Kidney (tissue), 13 donors: ENCODE measurements at regions not wholly inside any gene's neighbourhood (a gene's known extent, or its start where the extent isn't known, plus 50 kb on each side); places are given as distances from the start of the nearest gene placed in this dataset.
A peak's percentile ranks its signal among the peaks of the same experiment; 100 is the strongest.

Experiments
- DNase-seq, 5 donors: peaks; one replicate each; pipeline ENCODE4 v3.0.0-alpha.2; 2013 to 2020
- FAIRE-seq: peaks from 2 replicates; lab custom pipeline; 2012; peaks lifted over from hg19 to GRCh38; lab: Jason Lieb, UNC
- H3K27ac ChIP-seq, 2 donors: one replicate each; pipeline ENCODE4 v1.7.0; 2013; ENCODE audit warnings: low read depth in 2 of 2, low read length in 2 of 2, inconsistent platforms in 1 of 2
- H3K27me3 ChIP-seq: one replicate; pipeline ENCODE4 v1.7.1; 2013; ENCODE audit warnings: low read length, inconsistent platforms; ENCODE audit not compliant: control insufficient read depth, insufficient read depth
- H3K36me3 ChIP-seq, 3 donors: one replicate each; pipeline versions ENCODE4 v1.7.0 to v1.7.1; 2013; ENCODE audit warnings: low read length in 3 of 3, control low read depth in 1 of 3, inconsistent platforms in 1 of 3; ENCODE audit not compliant: insufficient read depth in 3 of 3, control insufficient read depth in 2 of 3
- H3K4me1 ChIP-seq, 3 donors: one replicate each; pipeline versions ENCODE4 v1.7.0 to v1.7.1; 2013; ENCODE audit warnings: low read length in 3 of 3, inconsistent platforms in 1 of 3, low read depth in 1 of 3; ENCODE audit not compliant: control insufficient read depth in 2 of 3, insufficient read depth in 2 of 3
- H3K4me3 ChIP-seq, 3 donors: one replicate each; pipeline versions ENCODE4 v1.7.0 to v1.8.1; 2013; ENCODE audit warnings: low read length in 3 of 3, control low read depth in 1 of 3, inconsistent platforms in 1 of 3
- H3K9ac ChIP-seq, 3 donors: one replicate each; pipeline versions ENCODE4 v1.7.0 to v1.7.1; 2013; ENCODE audit warnings: low read length in 3 of 3, control low read depth in 1 of 3, inconsistent platforms in 1 of 3
- H3K9me3 ChIP-seq, 3 donors: one replicate each; pipeline versions ENCODE4 v1.7.0 to v1.7.1; 2013; ENCODE audit warnings: low read length in 3 of 3, control low read depth in 1 of 3, inconsistent platforms in 1 of 3; ENCODE audit not compliant: control insufficient read depth in 2 of 3, insufficient read depth in 1 of 3
- CTCF ChIP-seq: IDR thresholded peaks from 3 replicates; pipeline ENCODE4 v1.5.1; 2012; ENCODE audit warnings: mild to moderate bottlenecking, moderate library complexity, borderline replicate concordance; ENCODE audit not compliant: insufficient read depth; ENCODE audit errors: extremely low read depth
- intact Hi-C: fragments of 100-400 bp; cut with DNase I; formaldehyde crosslinking; loops from one replicate; pipeline ENCODE4 v1.11.1; 2022
- donor health status: control.
- donor health status: control.
- donor health status: control.
- donor health status: control.
- donor health status: control.
- donor health status: DM: yes; HTN: yes; CAD: no.
- donor health status: Normal renal cell carcinoma (clear cell type).

- H3K36me3 ChIP-seq = no peaks in the 10 kb centered on the region
- H3K4me1 ChIP-seq = no peaks in the 10 kb centered on the region
- no peak overlapping the region for H3K27ac ChIP-seq
- H3K9me3 ChIP-seq = no peaks in the 10 kb centered on the region
- intact Hi-C loops = no loop called here
- H3K4me3 ChIP-seq = no peak overlapping the region
- no peak for FAIRE-seq
- no peak for TF ChIP-seq CTCF
- DNase-seq = no peak
- no peaks in the 10 kb centered on the region for H3K27me3 ChIP-seq
- H3K9ac ChIP-seq = no peak overlapping the region
Measured at GRCh38 chr4:17356926-17357325, 155.0 kb downstream of the QDPR start.

- DNase-seq (no peak), FAIRE-seq (no peak)
- Histone ChIP-seq H3K36me3 (no peaks in the 10 kb centered on the region), H3K27me3 (no peaks in the 10 kb centered on the region), H3K4me3 (no peak overlapping the region), H3K4me1 (no peaks in the 10 kb centered on the region), H3K27ac (no peak overlapping the region), H3K9ac (no peak overlapping the region), H3K9me3 (no peaks in the 10 kb centered on the region)
- no peak for TF ChIP-seq CTCF
- intact Hi-C loops = no loop called here
Measured at GRCh38 chr4:17352357-17352756, 159.5 kb downstream of the QDPR start.

- no peaks in the 10 kb centered on the region for H3K9me3 ChIP-seq
- H3K27ac ChIP-seq = no peak overlapping the region
- peak; percentile 55 for TF ChIP-seq CTCF
- no peaks in the 10 kb centered on the region for H3K36me3 ChIP-seq
- intact Hi-C loops = no loop called here
- DNase-seq = peak in 3 of 5 donors; percentile 45 to 77 (median 62)
- no peak overlapping the region for H3K4me3 ChIP-seq
- no peaks in the 10 kb centered on the region for H3K27me3 ChIP-seq
- FAIRE-seq = no peak
- H3K4me1 ChIP-seq = no peaks in the 10 kb centered on the region
- no peak overlapping the region for H3K9ac ChIP-seq
Measured at GRCh38 chr4:17347445-17347844, 164.4 kb downstream of the QDPR start.

- no peaks in the 10 kb centered on the region for H3K27me3 ChIP-seq
- intact Hi-C loops = no loop called here
- no peak for FAIRE-seq
Measured at GRCh38 chr4:17339376-17339775, 172.5 kb downstream of the QDPR start.

More at GRCh38 chr4:17339376-17339775, 172.5 kb downstream of the QDPR start:
- Histone ChIP-seq H3K27ac (no peak overlapping the region), H3K9ac (no peak overlapping the region), H3K9me3 (no peaks in the 10 kb centered on the region), H3K4me1 (no peaks in the 10 kb centered on the region), H3K4me3 (no peak overlapping the region), H3K36me3 (no peaks in the 10 kb centered on the region)
- TF ChIP-seq CTCF = no peak
- DNase-seq = no peak
